ENCODE measurements at regions not wholly inside any gene's neighbourhood (a gene's known extent, or its start where the extent isn't known, plus 50 kb on each side); places are given as distances from the start of the nearest gene placed in this dataset.

- Histone ChIP-seq H3K4me3 (replicated peaks; ENCODE audit: insufficient read depth, low read length) (no peak overlapping the region), H3K27ac (replicated peaks) (no peak overlapping the region), H3K27me3 (ENCODE audit: insufficient read depth, poor library complexity, severe bottlenecking) (no peaks in the 10 kb centered on the region)
- TF ChIP-seq GABPA (IDR thresholded peaks at IDR 0.05; ENCODE audit: low read depth), result no peak
- no peak for TF ChIP-seq POLR2AphosphoS5 (IDR thresholded peaks at IDR 0.05; ENCODE audit: low read depth)
- no peak for TF ChIP-seq CTCF (IDR thresholded peaks at IDR 0.05; ENCODE audit: insufficient read depth, low read length)
- no peak for TF ChIP-seq SPI1 (IDR thresholded peaks at IDR 0.05; ENCODE audit: borderline replicate concordance, low read depth)
- TF ChIP-seq REST (IDR thresholded peaks at IDR 0.05; ENCODE audit: insufficient replicate concordance, low read depth), result no peak
- DNase-seq (ENCODE audit: low read depth in 1 of 2, low spot score in 1 of 2), result no peak
Observed at GRCh38 chr18:8498905-8499304, 110.3 kb upstream of the RAB12 start.

- DNase-seq (ENCODE audit: low read depth in 1 of 2, low spot score in 1 of 2), result no peak
- H3K4me3 ChIP-seq (replicated peaks; ENCODE audit: insufficient read depth, low read length), result no peak overlapping the region
- TF ChIP-seq CTCF (IDR thresholded peaks at IDR 0.05; ENCODE audit: insufficient read depth, low read length) (no peak), POLR2AphosphoS5 (IDR thresholded peaks at IDR 0.05; ENCODE audit: low read depth) (no peak), SPI1 (IDR thresholded peaks at IDR 0.05; ENCODE audit: borderline replicate concordance, low read depth) (no peak), REST (IDR thresholded peaks at IDR 0.05; ENCODE audit: insufficient replicate concordance, low read depth) (no peak), GABPA (IDR thresholded peaks at IDR 0.05; ENCODE audit: low read depth) (no peak)
- no peaks in the 10 kb centered on the region for H3K27me3 ChIP-seq (ENCODE audit: insufficient read depth, poor library complexity, severe bottlenecking)
- no peak overlapping the region for H3K27ac ChIP-seq (replicated peaks)
Observed at GRCh38 chr18:8499810-8500675, 109.2 kb upstream of the RAB12 start.

- DNase-seq (ENCODE audit: low read depth in 1 of 2, low spot score in 1 of 2), result no peak
- Histone ChIP-seq H3K27me3 (ENCODE audit: insufficient read depth, poor library complexity, severe bottlenecking) (no peaks in the 10 kb centered on the region), H3K27ac (replicated peaks) (no peak overlapping the region), H3K4me3 (replicated peaks; ENCODE audit: insufficient read depth, low read length) (no peak overlapping the region)
- TF ChIP-seq POLR2AphosphoS5 (IDR thresholded peaks at IDR 0.05; ENCODE audit: low read depth), result no peak
- TF ChIP-seq SPI1 (IDR thresholded peaks at IDR 0.05; ENCODE audit: borderline replicate concordance, low read depth), result no peak
- TF ChIP-seq GABPA (IDR thresholded peaks at IDR 0.05; ENCODE audit: low read depth), result no peak
- no peak for TF ChIP-seq REST (IDR thresholded peaks at IDR 0.05; ENCODE audit: insufficient replicate concordance, low read depth)
- TF ChIP-seq CTCF (IDR thresholded peaks at IDR 0.05; ENCODE audit: insufficient read depth, low read length), result no peak
Observed at GRCh38 chr18:8501044-8501443, 108.2 kb upstream of the RAB12 start.

Measured in HL-60 (cell line).